Breast epithelium (tissue), 3 donors: ENCODE measurements at regions not wholly inside any gene's neighbourhood (a gene's known extent, or its start where the extent isn't known, plus 50 kb on each side); places are given as distances from the start of the nearest gene placed in this dataset.

Experiments used
- CTCF ChIP-seq, 3 donors: fragments of 450-650 bp; IDR thresholded peaks; one replicate each; pipeline ENCODE4 v1.5.1; 2016 to 2017; ENCODE audit warnings: antibody characterized with exemption in 3 of 3, mild to moderate bottlenecking in 3 of 3, moderate library complexity in 3 of 3
- POLR2A ChIP-seq: fragments of 450-650 bp; IDR thresholded peaks from one replicate; pipeline ENCODE4 v1.6.1; 2016; ENCODE audit warnings: antibody characterized with exemption, mild to moderate bottlenecking, moderate library complexity
- POLR2AphosphoS5 ChIP-seq, 3 donors: sonication (generic); formaldehyde crosslinking; IDR thresholded peaks; one replicate each; pipeline ENCODE4 v1.6.1; 2017; ENCODE audit warnings: antibody characterized with exemption in 3 of 3

- no peak for TF ChIP-seq CTCF (IDR thresholded peaks at IDR 0.05)
- TF ChIP-seq POLR2AphosphoS5 (IDR thresholded peaks at IDR 0.05): no peak
- TF ChIP-seq POLR2A: no peak
Measured at GRCh38 chr11:79857377-79858214, 416.8 kb upstream of the TENM4 start.
